Gastroesophageal sphincter (tissue), 4 donors: ENCODE measurements at regions not wholly inside any gene's neighbourhood (a gene's known extent, or its start where the extent isn't known, plus 50 kb on each side); places are given as distances from the start of the nearest gene placed in this dataset.
"Not testable (repeated sequence)": the region's sequence is repeated elsewhere in the genome, so short reads cannot be mapped to it uniquely, and the experiment has no call there.

Experiments
- ATAC-seq: fragments of 150-250 bp; one replicate; pipeline ENCODE4 v1.9.1; 2016; ENCODE audit warnings: mild to moderate bottlenecking, moderate library complexity
- H3K27ac ChIP-seq, 4 donors: fragments of 200-600 bp; sonication (generic) in 3 of 4; 1 replicate in 3 of 4; 2 replicates in 1 of 4; pipeline ENCODE4 v1.5.1; 2016 to 2019
- H3K27me3 ChIP-seq: fragments of 200-600 bp; sonication (generic); one replicate; pipeline ENCODE4 v1.5.1; 2019
- H3K36me3 ChIP-seq, 2 donors: fragments of 200-600 bp; sonication (generic); one replicate each; pipeline ENCODE4 v1.5.1; 2019; ENCODE audit warnings: control low read depth in 1 of 2
- H3K4me1 ChIP-seq, 3 donors: fragments of 200-600 bp; sonication (generic); 1 replicate in 2 of 3; 2 replicates in 1 of 3; pipeline ENCODE4 v1.5.1; 2016 to 2019; ENCODE audit warnings: control low read depth in 2 of 3
- H3K4me3 ChIP-seq, 2 donors: fragments of 200-600 bp; sonication (generic); one replicate each; pipeline ENCODE4 v1.5.1; 2019; ENCODE audit warnings: mild to moderate bottlenecking in 1 of 2, moderate library complexity in 1 of 2
- H3K9me3 ChIP-seq, 3 donors: fragments of 200-600 bp; sonication (generic); one replicate each; pipeline ENCODE4 v1.5.1; 2017 to 2019; ENCODE audit warnings: control low read depth in 2 of 3
- EP300 ChIP-seq: sonication (generic); formaldehyde crosslinking; IDR thresholded peaks from one replicate; pipeline ENCODE4 v1.6.1; 2017; ENCODE audit warnings: antibody characterized with exemption, mild to moderate bottlenecking
- POLR2A ChIP-seq, 2 donors: fragments of 450-650 bp; IDR thresholded peaks; one replicate each; pipeline ENCODE4 v1.6.1; 2017; ENCODE audit warnings: antibody characterized with exemption in 2 of 2, mild to moderate bottlenecking in 2 of 2, moderate library complexity in 1 of 2
- POLR2AphosphoS5 ChIP-seq: sonication (generic); formaldehyde crosslinking; IDR thresholded peaks from one replicate; pipeline ENCODE4 v1.6.1; 2017; ENCODE audit warnings: antibody characterized with exemption
- WGBS, 2 donors: methylation state at CpG; one replicate each; pipeline ENCODE4 v1.1.5; 2018; ENCODE audit warnings: low coverage in 1 of 2; 5-methylcytosine and 5-hydroxymethylcytosine counted together
- TF ChIP-seq, protein P1 (sequence below), 4 experiments: fragments of 200-600 bp in 2 of 4; fragments of 450-650 bp in 2 of 4; sonication (generic) in 1 of 4; IDR thresholded peaks; one replicate each; pipeline ENCODE4 v1.5.1; 2017 to 2019; ENCODE audit warnings: antibody characterized with exemption in 4 of 4, mild to moderate bottlenecking in 2 of 4, moderate library complexity in 2 of 4

DNA sequence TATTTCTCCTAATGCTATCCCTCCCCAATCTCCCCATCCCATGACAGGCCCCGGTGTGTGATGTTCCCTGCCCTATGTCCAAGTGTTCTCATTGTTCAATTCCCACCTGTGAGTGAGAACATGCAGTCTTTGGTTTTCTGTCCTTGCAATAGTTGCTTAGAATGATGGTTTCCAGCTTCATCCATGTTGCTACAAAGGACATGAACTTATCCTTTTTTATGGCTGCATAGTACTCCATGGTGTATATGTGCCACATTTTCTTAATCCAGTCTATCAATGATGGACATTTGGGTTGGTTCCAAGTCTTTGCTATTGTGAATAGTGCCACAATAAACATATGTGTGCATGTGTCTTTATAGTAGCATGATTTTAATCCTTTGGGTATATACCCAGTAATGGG, 51.3 kb upstream of the RIOK2 start:
- H3K9me3 ChIP-seq, H3K27ac ChIP-seq, ATAC-seq, H3K36me3 ChIP-seq, H3K27me3 ChIP-seq, H3K4me3 ChIP-seq: not testable (repeated sequence)
- H3K4me1 ChIP-seq: peaks cover 0 to 20% (median 4%) of the 10 kb centered on the region in 3 donors
- WGBS, 2 donors: 100% methylated on average over 1 of the region's 1 CpG

DNA sequence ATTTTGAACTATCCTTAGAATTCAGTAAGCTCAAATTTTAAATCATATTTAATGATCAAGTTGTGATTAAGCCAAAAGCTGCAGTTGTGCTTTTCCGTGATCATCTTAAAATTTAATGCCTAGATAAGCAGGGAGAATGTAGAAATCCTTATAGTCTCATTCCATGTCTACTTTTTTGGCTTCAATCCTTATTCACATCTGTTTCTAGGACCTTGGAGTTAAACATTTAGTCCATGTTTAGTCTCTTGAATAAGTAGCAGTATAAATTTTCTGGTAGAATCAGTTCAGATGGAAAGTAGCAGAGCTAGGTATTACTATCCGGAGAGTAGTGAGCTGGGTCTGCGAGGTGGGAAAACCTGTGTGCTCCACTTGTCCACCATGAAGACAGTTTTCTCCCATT, 59.3 kb upstream of the RIOK2 start:
- Histone ChIP-seq H3K27ac (no peak overlapping the region), H3K4me3 (no peak overlapping the region)
- WGBS, 2 donors: 58 to 64% methylated on average over 3 of the region's 3 CpGs

DNA sequence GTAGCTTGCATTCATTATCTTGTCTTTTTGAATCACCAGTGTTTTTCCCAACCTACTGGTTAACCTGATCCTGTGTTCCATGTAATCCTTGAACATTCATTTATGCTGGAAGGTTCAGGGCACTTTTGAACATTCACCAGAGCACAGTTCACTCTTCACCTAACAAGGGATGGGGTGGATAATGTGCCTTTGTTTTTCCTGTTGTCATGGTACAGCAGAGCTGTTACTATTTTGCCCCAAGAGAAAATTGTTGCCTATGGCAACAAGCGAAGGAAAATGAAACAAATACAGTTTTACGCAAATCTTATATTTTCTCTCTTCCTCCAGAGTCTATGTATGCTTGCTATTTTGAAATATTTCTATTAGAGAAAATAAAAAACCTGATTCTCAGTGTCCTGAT, 60.3 kb upstream of the RIOK2 start:
- 8 to 24% methylated on average over 2 of the region's 2 CpGs for WGBS, 2 donors
- TF ChIP-seq EP300 (no peak), POLR2A (IDR thresholded peaks at IDR 0.05) (no peak), POLR2AphosphoS5 (no peak)
- TF ChIP-seq, protein P1, sequence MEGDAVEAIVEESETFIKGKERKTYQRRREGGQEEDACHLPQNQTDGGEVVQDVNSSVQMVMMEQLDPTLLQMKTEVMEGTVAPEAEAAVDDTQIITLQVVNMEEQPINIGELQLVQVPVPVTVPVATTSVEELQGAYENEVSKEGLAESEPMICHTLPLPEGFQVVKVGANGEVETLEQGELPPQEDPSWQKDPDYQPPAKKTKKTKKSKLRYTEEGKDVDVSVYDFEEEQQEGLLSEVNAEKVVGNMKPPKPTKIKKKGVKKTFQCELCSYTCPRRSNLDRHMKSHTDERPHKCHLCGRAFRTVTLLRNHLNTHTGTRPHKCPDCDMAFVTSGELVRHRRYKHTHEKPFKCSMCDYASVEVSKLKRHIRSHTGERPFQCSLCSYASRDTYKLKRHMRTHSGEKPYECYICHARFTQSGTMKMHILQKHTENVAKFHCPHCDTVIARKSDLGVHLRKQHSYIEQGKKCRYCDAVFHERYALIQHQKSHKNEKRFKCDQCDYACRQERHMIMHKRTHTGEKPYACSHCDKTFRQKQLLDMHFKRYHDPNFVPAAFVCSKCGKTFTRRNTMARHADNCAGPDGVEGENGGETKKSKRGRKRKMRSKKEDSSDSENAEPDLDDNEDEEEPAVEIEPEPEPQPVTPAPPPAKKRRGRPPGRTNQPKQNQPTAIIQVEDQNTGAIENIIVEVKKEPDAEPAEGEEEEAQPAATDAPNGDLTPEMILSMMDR (IDR thresholded peaks at IDR 0.05): no peak
- no peak for ATAC-seq

More for the DNA sequence above, 59.3 kb upstream of the RIOK2 start:
- Histone ChIP-seq H3K27me3 (no peaks in the 10 kb centered on the region), H3K4me1 (peaks cover 2 to 26% (median 4%) of the 10 kb centered on the region in 3 donors), H3K9me3 (peaks cover 0 to 4% (median 0%) of the 10 kb centered on the region in 3 donors), H3K36me3 (no peaks in the 10 kb centered on the region)
- TF ChIP-seq, protein P1 (IDR thresholded peaks at IDR 0.05): no peak
- TF ChIP-seq EP300 (no peak), POLR2A (IDR thresholded peaks at IDR 0.05) (no peak), POLR2AphosphoS5 (no peak)
- no peak for ATAC-seq

DNA sequence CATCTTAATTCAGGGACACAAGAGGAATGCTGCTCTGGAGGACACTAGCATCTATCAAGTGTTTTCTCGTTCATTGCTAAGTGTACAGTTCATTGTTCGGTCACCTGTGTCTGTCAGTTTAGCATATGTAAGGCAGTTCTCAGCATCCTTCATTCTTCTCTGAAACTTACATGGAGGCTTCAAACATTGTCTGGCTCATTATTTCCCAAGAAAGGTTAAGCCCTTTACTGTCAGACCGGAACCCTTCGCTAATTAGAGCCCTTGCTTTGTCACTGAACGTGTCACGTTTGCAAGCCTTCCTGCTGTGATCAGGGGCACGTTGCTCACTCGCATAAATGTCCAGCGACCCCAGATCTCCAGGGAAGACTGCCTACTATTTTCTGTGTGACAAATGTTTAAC, 62.3 kb upstream of the RIOK2 start:
- H3K4me1 ChIP-seq: peaks cover 2 to 26% (median 4%) of the 10 kb centered on the region in 3 donors
- no peak overlapping the region for H3K4me3 ChIP-seq
- WGBS, 2 donors: 78 to 85% methylated on average over 6 to 8 of the region's 9 CpGs
- no peaks in the 10 kb centered on the region for H3K27me3 ChIP-seq
- H3K27ac ChIP-seq: no peak overlapping the region
- H3K9me3 ChIP-seq: no peaks in the 10 kb centered on the region
- no peaks in the 10 kb centered on the region for H3K36me3 ChIP-seq
- no peak for TF ChIP-seq POLR2AphosphoS5
- no peak for TF ChIP-seq EP300
- TF ChIP-seq, protein P1 (IDR thresholded peaks at IDR 0.05): no peak
- TF ChIP-seq POLR2A (IDR thresholded peaks at IDR 0.05): no peak
- ATAC-seq: no peak

More for the DNA sequence above, 60.3 kb upstream of the RIOK2 start:
- H3K27ac ChIP-seq: peak overlapping the region in 3 of 4 donors; percentile 3 to 39 (median 30)
- peaks cover 2 to 26% (median 4%) of the 10 kb centered on the region in 3 donors for H3K4me1 ChIP-seq
- peaks cover 0 to 4% (median 0%) of the 10 kb centered on the region in 3 donors for H3K9me3 ChIP-seq
- no peaks in the 10 kb centered on the region for H3K36me3 ChIP-seq
- no peaks in the 10 kb centered on the region for H3K27me3 ChIP-seq
- H3K4me3 ChIP-seq: no peak overlapping the region

DNA sequence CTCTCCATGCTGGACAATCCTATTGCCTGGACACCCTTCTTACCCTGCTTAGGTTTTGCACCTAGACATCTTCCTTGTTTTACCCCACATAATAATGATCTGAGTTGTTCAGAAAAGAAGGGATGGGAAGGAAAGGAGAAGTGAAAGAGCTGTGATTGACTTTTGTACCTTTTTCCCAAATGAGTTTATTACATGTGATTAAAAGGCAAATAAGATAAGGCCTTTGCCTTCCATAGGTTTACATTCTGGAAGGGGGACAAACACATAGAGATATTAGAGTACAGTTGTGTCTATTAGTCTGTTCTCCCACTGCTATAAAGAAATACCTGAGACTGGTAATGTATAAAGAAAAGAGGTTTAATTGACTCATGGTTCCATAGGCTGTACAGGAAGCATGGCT, 67.1 kb upstream of the RIOK2 start:
- peaks cover 0 to 6% (median 0%) of the 10 kb centered on the region in 3 donors for H3K9me3 ChIP-seq
- H3K36me3 ChIP-seq: no peaks in the 10 kb centered on the region
- no peak overlapping the region for H3K4me3 ChIP-seq
- no peaks in the 10 kb centered on the region for H3K27me3 ChIP-seq
- H3K27ac ChIP-seq: no peak overlapping the region
- H3K4me1 ChIP-seq: no peaks in the 10 kb centered on the region
- no peak for ATAC-seq
- TF ChIP-seq POLR2A (IDR thresholded peaks at IDR 0.05): no peak
- no peak for TF ChIP-seq POLR2AphosphoS5
- no peak for TF ChIP-seq EP300
- TF ChIP-seq, protein P1 (IDR thresholded peaks at IDR 0.05): no peak
